D721Med (cell line): ENCODE measurements at regions not wholly inside any gene's neighbourhood (a gene's known extent, or its start where the extent isn't known, plus 50 kb on each side); places are given as distances from the start of the nearest gene placed in this dataset.

Experiments
- DNase-seq: peaks from one replicate; pipeline ENCODE4 v3.0.0; 2011; ENCODE audit warnings: low spot score; ENCODE audit not compliant: insufficient read length
- FAIRE-seq: peaks from 2 replicates; lab custom pipeline; 2011; peaks lifted over from hg19 to GRCh38; lab: Jason Lieb, UNC
- TF ChIP-seq, protein P1 (sequence below): IDR thresholded peaks from 2 replicates; pipeline ENCODE4 v1.5.1; 2012; ENCODE audit warnings: mild to moderate bottlenecking, control low read depth; ENCODE audit not compliant: insufficient read depth; ENCODE audit errors: missing control alignments

DNA sequence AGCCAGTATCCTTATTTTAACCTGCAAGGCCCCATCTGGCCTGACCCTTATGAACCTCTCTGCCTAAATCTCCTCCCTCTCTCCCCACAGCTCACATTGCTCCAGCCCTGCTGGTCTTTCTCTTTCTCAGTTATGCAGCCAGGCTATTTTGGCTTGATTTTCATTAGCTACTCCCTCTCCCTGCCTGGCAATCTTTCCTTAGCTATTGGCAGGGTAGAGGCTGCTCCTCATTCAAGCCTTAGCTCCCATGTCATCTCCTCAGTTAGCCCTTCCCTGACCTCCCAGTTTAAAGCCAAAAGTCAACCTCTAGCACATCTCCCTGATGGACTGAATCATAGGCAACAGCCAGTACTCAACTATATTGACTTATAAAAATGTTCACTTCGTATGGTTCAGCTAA, 214.4 kb upstream of the CELF2 start:
- TF ChIP-seq, protein P1, sequence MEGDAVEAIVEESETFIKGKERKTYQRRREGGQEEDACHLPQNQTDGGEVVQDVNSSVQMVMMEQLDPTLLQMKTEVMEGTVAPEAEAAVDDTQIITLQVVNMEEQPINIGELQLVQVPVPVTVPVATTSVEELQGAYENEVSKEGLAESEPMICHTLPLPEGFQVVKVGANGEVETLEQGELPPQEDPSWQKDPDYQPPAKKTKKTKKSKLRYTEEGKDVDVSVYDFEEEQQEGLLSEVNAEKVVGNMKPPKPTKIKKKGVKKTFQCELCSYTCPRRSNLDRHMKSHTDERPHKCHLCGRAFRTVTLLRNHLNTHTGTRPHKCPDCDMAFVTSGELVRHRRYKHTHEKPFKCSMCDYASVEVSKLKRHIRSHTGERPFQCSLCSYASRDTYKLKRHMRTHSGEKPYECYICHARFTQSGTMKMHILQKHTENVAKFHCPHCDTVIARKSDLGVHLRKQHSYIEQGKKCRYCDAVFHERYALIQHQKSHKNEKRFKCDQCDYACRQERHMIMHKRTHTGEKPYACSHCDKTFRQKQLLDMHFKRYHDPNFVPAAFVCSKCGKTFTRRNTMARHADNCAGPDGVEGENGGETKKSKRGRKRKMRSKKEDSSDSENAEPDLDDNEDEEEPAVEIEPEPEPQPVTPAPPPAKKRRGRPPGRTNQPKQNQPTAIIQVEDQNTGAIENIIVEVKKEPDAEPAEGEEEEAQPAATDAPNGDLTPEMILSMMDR, result no peak
- DNase-seq, result no peak
- FAIRE-seq, result no peak

DNA sequence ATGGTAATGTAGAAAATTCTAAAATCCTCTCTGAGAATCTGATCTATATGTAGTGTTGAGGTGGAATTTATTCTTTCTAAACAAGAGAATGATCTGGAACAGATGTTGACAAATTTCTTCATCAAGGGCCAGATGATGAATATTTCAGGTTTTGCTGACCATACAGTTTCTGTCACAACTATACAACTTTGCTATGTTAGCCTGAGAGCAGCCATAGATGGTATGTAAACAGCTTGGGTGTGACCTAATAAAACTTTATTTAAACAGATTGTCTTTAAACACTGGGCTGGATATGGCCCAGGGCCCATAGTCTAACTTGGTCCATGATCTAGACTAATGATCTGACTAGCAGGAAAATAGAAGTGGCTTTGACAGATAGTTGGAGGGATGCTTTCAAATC, 213.6 kb upstream of the CELF2 start:
- TF ChIP-seq, protein P1, result no peak
- DNase-seq, result no peak
- FAIRE-seq, result no peak

DNA sequence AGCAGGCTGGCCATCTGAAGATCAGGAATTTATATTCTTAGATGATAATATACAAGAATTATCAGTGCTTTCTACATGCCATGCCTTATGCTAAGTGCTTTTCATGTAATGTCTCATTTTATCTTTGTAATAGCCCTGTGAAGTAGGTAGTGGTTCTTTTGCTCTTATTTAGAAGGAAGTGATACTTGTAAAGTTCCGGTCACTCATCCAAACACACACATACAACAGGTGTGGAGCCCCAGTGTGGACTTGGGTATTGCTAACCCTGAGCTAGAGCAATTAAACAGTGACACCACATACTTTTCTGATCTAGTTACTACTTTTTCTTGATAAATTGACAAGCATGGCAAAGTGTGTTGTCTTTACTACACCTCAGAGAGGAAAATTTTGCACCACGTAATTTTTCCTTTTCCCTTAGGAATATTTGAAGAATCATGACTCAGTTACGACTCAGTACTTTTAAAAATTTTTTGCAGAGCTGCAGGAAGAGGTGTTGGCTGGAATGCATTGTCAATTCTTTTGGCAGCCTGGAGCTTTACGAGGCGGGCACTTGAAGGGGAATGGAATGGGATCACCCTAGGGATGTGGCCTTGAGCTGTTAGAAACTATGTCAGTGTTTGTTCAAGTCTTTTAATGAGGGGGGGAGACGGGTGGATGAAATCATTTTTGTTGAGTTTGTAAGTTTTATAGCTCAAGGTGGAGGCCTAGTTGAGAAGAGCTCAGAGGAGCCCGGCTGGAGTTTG, 212.5 kb upstream of the CELF2 start:
- DNase-seq (no peak), FAIRE-seq (no peak)
- TF ChIP-seq, protein P1, result no peak

DNA sequence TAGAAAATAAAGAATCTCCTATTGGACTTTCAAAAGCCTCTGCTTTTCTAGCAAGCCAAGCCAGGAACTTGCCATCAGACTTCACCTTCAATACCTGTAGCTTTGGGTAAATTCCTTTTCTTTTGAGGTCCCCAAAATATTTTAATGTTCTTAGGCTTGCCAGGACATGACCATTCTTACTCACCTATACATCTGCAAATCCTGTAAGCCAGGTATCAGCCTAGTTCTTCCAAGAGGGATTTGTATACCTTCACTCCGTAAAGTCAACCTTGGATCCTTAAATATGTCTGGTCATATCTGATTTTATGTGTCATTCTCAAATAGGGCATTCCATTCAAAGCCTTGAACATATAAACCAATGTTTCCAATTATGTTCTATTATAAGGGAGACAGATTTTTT, 210.6 kb upstream of the CELF2 start:
- TF ChIP-seq, protein P1, result no peak
- DNase-seq (no peak), FAIRE-seq (no peak)

DNA sequence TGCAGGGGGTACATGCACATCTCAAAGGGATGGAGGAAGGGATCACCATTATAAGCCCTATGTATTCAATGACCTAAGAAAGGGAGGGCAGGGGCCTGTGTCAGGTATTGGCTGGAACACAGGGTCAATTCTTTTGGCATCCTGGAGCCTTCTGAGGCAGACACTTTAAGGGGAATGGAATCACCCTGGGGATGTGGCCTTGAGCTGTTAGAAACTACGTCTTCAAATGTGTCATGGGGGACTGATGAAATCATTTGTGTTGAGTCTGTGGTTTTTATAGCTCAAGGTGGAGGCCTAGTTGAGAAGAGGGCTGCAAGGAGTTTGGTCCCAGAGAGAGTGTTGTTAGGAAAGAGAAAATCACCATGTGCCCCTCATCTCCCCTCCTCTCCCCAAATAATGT, 206.1 kb upstream of the CELF2 start:
- no peak for DNase-seq
- no peak for FAIRE-seq
- TF ChIP-seq, protein P1, result no peak

DNA sequence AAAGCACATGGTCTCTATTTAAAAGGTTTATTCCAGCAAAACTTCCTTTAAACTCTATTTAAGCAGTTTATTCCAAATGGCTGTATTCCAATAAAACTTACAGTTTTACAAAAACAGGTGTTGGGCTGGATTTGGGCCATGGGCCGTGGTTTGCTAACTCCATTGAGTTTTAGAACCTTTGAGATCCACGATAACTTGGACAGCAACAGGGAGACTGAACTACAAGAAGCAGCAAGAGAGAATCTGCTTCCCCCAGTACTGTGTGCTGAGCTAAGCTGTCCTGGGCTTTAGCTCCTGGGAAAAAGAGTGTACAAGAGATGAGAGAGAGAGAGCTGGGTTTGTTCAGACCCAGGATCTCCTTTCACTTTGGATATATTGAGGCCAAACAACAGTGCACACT, 204.0 kb upstream of the CELF2 start:
- FAIRE-seq (no peak), DNase-seq (no peak)
- TF ChIP-seq, protein P1, result no peak

DNA sequence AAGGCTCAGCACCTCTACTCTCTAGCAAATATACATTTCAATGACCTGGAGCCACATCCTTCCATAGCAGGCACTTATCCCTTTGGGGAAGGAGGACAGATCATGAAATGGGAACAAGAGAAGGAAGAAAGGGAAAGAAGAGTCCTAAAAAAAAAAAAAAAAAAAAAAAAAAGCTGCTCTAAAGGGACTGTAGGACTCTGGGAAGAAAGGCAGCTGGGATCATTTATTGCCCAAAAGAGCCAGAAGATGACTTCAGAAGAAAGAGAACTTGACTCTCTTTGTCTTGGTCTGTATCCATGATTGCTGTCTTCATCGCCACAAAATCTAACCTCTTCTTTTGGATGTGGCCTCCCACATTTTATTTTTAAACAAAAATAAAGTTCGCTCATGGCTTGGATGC, 203.6 kb upstream of the CELF2 start:
- FAIRE-seq, result no peak
- TF ChIP-seq, protein P1, result no peak

More for the DNA sequence above, 203.6 kb upstream of the CELF2 start:
- DNase-seq, result no peak
